ENCODE measurements at regions not wholly inside any gene's neighbourhood (a gene's known extent, or its start where the extent isn't known, plus 50 kb on each side); places are given as distances from the start of the nearest gene placed in this dataset.
"Not testable (repeated sequence)": the region's sequence is repeated elsewhere in the genome, so short reads cannot be mapped to it uniquely, and the experiment has no call there.

GRCh38 chr14:105857220-105857825 lies 330.9 kb downstream of the TMEM121 start:
- H3K4me3 ChIP-seq (ENCODE audit: low read depth, low read length): no peak overlapping the region
- no peaks in the 10 kb centered on the region for H3K36me3 ChIP-seq (ENCODE audit: control insufficient read depth, insufficient read depth, low read length)

DNA sequence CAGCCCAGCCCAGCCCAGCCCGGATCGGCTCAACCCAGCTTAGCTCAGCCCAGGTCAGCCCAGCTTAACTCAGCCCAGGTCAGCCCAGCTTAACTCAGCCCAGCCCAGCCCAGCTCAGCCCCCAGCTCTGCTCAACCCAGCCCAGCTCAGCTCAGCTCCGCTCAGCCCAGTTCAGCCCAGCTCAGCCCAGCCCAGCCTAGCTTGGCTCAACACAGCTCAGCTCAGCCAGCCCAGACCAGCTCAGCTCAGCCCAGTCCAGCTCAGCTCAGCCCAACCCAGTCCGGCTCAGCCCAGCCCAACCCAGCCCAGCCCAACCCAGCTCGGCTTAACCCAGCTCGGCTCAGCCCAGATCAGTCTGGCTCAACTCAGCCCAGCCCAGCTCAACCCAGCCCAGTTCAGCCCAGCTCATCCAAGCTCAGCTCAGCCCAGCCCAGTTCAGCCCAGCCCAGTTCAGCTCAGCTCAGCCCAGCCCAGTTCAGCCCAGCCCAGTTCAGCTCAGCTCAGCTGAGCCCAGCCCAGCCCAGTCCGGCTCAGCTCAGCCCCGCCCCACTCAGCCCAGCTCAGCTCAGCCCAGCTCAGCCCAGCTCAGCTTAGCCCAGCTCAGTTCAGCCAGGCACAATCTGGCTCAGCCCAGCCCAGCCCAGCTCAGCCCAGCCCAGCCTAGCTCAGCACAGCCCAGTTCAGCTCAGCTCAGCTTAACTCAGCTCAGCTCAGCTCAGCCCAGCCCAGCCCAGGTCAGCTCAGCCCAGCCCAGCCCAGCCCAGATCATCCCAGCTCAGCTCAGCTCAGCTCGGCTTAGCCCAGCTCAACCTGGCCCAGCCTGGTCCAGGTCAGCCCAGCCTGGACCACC lies 331.7 kb downstream of the TMEM121 start:
- Histone ChIP-seq H3K27me3 (ENCODE audit: control insufficient read depth, insufficient read depth, low read length) (no peaks in the 10 kb centered on the region), H3K27ac (ENCODE audit: low read depth, low read length) (no peak overlapping the region), H3K4me1 (ENCODE audit: control insufficient read depth, insufficient read depth, low read length) (no peaks in the 10 kb centered on the region), H3K36me3 (ENCODE audit: control insufficient read depth, insufficient read depth, low read length) (no peaks in the 10 kb centered on the region), H3K9me3 (ENCODE audit: control insufficient read depth, insufficient read depth, low read length) (peaks cover 92% of the 10 kb centered on the region), H3K9ac (ENCODE audit: low read depth, low read length) (no peak overlapping the region), H3K4me3 (ENCODE audit: low read depth, low read length) (no peak overlapping the region)

More at GRCh38 chr14:105857220-105857825, 330.9 kb downstream of the TMEM121 start:
- Histone ChIP-seq H3K9ac (ENCODE audit: low read depth, low read length) (no peak overlapping the region), H3K9me3 (ENCODE audit: control insufficient read depth, insufficient read depth, low read length) (peaks cover 91% of the 10 kb centered on the region), H3K4me1 (ENCODE audit: control insufficient read depth, insufficient read depth, low read length) (no peaks in the 10 kb centered on the region), H3K27me3 (ENCODE audit: control insufficient read depth, insufficient read depth, low read length) (no peaks in the 10 kb centered on the region), H3K27ac (ENCODE audit: low read depth, low read length) (no peak overlapping the region)

GRCh38 chr14:105858676-105859025 lies 332.3 kb downstream of the TMEM121 start:
- Histone ChIP-seq H3K9me3 (ENCODE audit: control insufficient read depth, insufficient read depth, low read length) (peaks cover 92% of the 10 kb centered on the region), H3K27me3 (ENCODE audit: control insufficient read depth, insufficient read depth, low read length) (no peaks in the 10 kb centered on the region), H3K4me3 (ENCODE audit: low read depth, low read length) (no peak overlapping the region), H3K36me3 (ENCODE audit: control insufficient read depth, insufficient read depth, low read length) (no peaks in the 10 kb centered on the region), H3K4me1 (ENCODE audit: control insufficient read depth, insufficient read depth, low read length) (no peaks in the 10 kb centered on the region), H3K27ac (ENCODE audit: low read depth, low read length) (no peak overlapping the region), H3K9ac (ENCODE audit: low read depth, low read length) (no peak overlapping the region)

- H3K27ac ChIP-seq (ENCODE audit: low read depth, low read length); H3K4me1 ChIP-seq (ENCODE audit: control insufficient read depth, insufficient read depth, low read length): not testable (repeated sequence)
Observed at GRCh38 chr14:105859073-105859716, 332.8 kb downstream of the TMEM121 start.

GRCh38 chr14:105859717-105860614 lies 333.6 kb downstream of the TMEM121 start:
- H3K36me3 ChIP-seq (ENCODE audit: control insufficient read depth, insufficient read depth, low read length): no peaks in the 10 kb centered on the region
- no peak overlapping the region; the same call in 1 of the 2 replicates for H3K4me3 ChIP-seq (ENCODE audit: low read depth, low read length)
- H3K27me3 ChIP-seq (ENCODE audit: control insufficient read depth, insufficient read depth, low read length): no peaks in the 10 kb centered on the region
- no peaks in the 10 kb centered on the region for H3K4me1 ChIP-seq (ENCODE audit: control insufficient read depth, insufficient read depth, low read length)
- H3K27ac ChIP-seq (ENCODE audit: low read depth, low read length): no peak overlapping the region
- H3K9ac ChIP-seq (ENCODE audit: low read depth, low read length): no peak overlapping the region
- peaks cover 92% of the 10 kb centered on the region for H3K9me3 ChIP-seq (ENCODE audit: control insufficient read depth, insufficient read depth, low read length)

More at GRCh38 chr14:105859073-105859716, 332.8 kb downstream of the TMEM121 start:
- H3K9me3 ChIP-seq (ENCODE audit: control insufficient read depth, insufficient read depth, low read length): peaks cover 92% of the 10 kb centered on the region
- H3K9ac ChIP-seq (ENCODE audit: low read depth, low read length); H3K36me3 ChIP-seq (ENCODE audit: control insufficient read depth, insufficient read depth, low read length); H3K4me3 ChIP-seq (ENCODE audit: low read depth, low read length); H3K27me3 ChIP-seq (ENCODE audit: control insufficient read depth, insufficient read depth, low read length): not testable (repeated sequence)

- no peak overlapping the region for H3K4me3 ChIP-seq (ENCODE audit: low read depth, low read length)
- H3K9ac ChIP-seq (ENCODE audit: low read depth, low read length): no peak overlapping the region
- H3K36me3 ChIP-seq (ENCODE audit: control insufficient read depth, insufficient read depth, low read length): no peaks in the 10 kb centered on the region
- no peak overlapping the region for H3K27ac ChIP-seq (ENCODE audit: low read depth, low read length)
- no peaks in the 10 kb centered on the region for H3K27me3 ChIP-seq (ENCODE audit: control insufficient read depth, insufficient read depth, low read length)
- H3K9me3 ChIP-seq (ENCODE audit: control insufficient read depth, insufficient read depth, low read length): peaks cover 92% of the 10 kb centered on the region
- H3K4me1 ChIP-seq (ENCODE audit: control insufficient read depth, insufficient read depth, low read length): no peaks in the 10 kb centered on the region
Observed at GRCh38 chr14:105860615-105861580, 334.5 kb downstream of the TMEM121 start.

- Histone ChIP-seq H3K4me3 (ENCODE audit: low read depth, low read length) (no peak overlapping the region), H3K9me3 (ENCODE audit: control insufficient read depth, insufficient read depth, low read length) (peaks cover 92% of the 10 kb centered on the region), H3K9ac (ENCODE audit: low read depth, low read length) (no peak overlapping the region), H3K27ac (ENCODE audit: low read depth, low read length) (no peak overlapping the region), H3K27me3 (ENCODE audit: control insufficient read depth, insufficient read depth, low read length) (no peaks in the 10 kb centered on the region), H3K4me1 (ENCODE audit: control insufficient read depth, insufficient read depth, low read length) (no peaks in the 10 kb centered on the region), H3K36me3 (ENCODE audit: control insufficient read depth, insufficient read depth, low read length) (no peaks in the 10 kb centered on the region)
Observed at GRCh38 chr14:105861985-105862465, 335.6 kb downstream of the TMEM121 start.

- H3K4me1 ChIP-seq (ENCODE audit: control insufficient read depth, insufficient read depth, low read length): no peaks in the 10 kb centered on the region
- H3K27me3 ChIP-seq (ENCODE audit: control insufficient read depth, insufficient read depth, low read length): no peaks in the 10 kb centered on the region
- no peaks in the 10 kb centered on the region for H3K36me3 ChIP-seq (ENCODE audit: control insufficient read depth, insufficient read depth, low read length)
- H3K27ac ChIP-seq (ENCODE audit: low read depth, low read length): no peak overlapping the region
- peaks cover 86% of the 10 kb centered on the region for H3K9me3 ChIP-seq (ENCODE audit: control insufficient read depth, insufficient read depth, low read length)
- H3K9ac ChIP-seq (ENCODE audit: low read depth, low read length): no peak overlapping the region
- H3K4me3 ChIP-seq (ENCODE audit: low read depth, low read length): no peak overlapping the region
Observed at GRCh38 chr14:105862581-105863239, 336.3 kb downstream of the TMEM121 start.

DNA sequence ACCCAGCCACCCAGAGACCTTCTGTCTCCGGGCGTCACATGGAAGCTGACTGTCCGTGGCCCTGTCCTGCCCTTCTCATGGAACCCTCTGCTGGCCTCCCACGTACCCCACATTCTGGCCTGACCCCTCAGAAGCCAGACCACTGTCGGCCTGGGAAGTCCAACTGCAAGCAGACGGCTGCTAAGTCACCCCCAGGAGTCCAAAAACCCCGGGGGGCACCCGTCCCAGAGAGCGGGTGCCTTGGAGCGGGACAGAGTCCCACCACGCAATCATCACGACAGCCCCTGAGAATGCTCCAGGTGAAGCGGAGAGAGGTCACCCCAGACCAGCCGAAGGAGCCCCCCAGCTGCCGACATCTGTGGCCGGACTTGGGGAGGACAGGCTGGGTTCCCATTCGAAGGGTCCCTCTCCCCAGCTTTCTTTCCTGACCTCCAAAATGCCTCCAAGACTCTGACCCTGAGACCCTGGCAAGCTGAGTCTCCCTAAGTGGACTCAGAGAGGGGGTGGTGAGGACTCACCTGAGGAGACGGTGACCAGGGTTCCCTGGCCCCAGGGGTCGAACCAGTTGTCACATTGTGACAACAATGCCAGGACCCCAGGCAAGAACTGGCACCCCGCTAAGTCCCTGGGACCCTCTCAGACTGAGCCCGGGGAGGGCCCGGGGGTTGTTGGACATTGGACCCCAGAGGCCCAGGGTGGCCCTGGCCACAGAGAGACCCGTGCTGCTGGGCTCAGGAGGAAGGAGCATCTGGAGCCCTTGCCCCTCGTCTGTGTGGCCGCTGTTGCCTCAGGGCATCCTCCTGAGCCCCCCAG lies 337.1 kb downstream of the TMEM121 start:
- H3K36me3 ChIP-seq (ENCODE audit: control insufficient read depth, insufficient read depth, low read length): no peaks in the 10 kb centered on the region
- H3K4me3 ChIP-seq (ENCODE audit: low read depth, low read length): no peak overlapping the region
- H3K27ac ChIP-seq (ENCODE audit: low read depth, low read length): no peak overlapping the region
- H3K4me1 ChIP-seq (ENCODE audit: control insufficient read depth, insufficient read depth, low read length): no peaks in the 10 kb centered on the region
- H3K9ac ChIP-seq (ENCODE audit: low read depth, low read length): no peak overlapping the region
- H3K27me3 ChIP-seq (ENCODE audit: control insufficient read depth, insufficient read depth, low read length): no peaks in the 10 kb centered on the region
- H3K9me3 ChIP-seq (ENCODE audit: control insufficient read depth, insufficient read depth, low read length): peaks cover 85% of the 10 kb centered on the region
